ENCODE measurements at regions not wholly inside any gene's neighbourhood (a gene's known extent, or its start where the extent isn't known, plus 50 kb on each side); places are given as distances from the start of the nearest gene placed in this dataset.
A peak's percentile ranks its signal among the peaks of the same experiment; 100 is the strongest.
"Not testable (repeated sequence)": the region's sequence is repeated elsewhere in the genome, so short reads cannot be mapped to it uniquely, and the experiment has no call there.

DNA sequence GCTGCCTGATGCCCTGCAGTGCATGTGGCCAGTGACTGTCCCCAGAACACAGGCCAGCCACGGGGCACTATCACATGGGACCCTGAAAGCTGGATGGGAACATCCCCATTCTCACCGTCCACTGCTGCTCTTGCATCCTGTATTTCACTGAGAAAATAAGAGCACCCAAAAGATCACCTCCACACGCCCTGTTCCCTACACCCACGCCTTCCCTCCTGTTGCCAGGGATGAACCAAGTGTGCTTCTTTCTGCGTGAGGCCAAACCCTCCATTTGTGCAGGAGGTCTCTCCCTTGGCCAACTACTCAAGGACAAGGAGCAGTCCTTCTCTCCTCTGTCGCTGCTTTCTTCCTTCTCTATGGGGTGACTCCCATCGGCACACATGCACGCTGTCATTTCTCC is 118.3 kb downstream of the LRRC37A3 start:
- RAD21 ChIA-PET (ENCODE audit: low non-redundant PET in 1 of 2, low total read pairs in 2 of 2, uncharacterized antibody in 2 of 2, unreplicated experiment in 2 of 2); DNase-seq (ENCODE audit: low read depth, low spot score); ATAC-seq; H3K9ac ChIP-seq (ENCODE audit: low read length); BruUV-seq (replicated peaks); intact Hi-C loops (cut with micrococcal nuclease); H4K20me1 ChIP-seq (ENCODE audit: insufficient read depth); H3K36me3 ChIP-seq (ENCODE audit: control insufficient read depth in 1 of 2, insufficient read depth in 2 of 2, low read length in 2 of 2); H3K27me3 ChIP-seq (ENCODE audit: insufficient read depth, low read length); CTCF ChIA-PET; H3K4me3 ChIP-seq (replicated peaks in 1 of 2; ENCODE audit: low read depth in 1 of 2, low read length in 2 of 2); H3K4me2 ChIP-seq (ENCODE audit: low read length); H3K9me3 ChIP-seq (ENCODE audit: control insufficient read depth in 1 of 2, insufficient read depth in 1 of 2, low read depth in 1 of 2, low read length in 2 of 2); H3K79me2 ChIP-seq (ENCODE audit: insufficient read depth, low read length); H3K27ac ChIP-seq (ENCODE audit: low read depth, low read length); H3K9me2 ChIP-seq (ENCODE audit: insufficient read depth); H2AFZ ChIP-seq (ENCODE audit: low read depth, low read length, poor library complexity, severe bottlenecking); H3K4me1 ChIP-seq (ENCODE audit: control insufficient read depth in 1 of 2, insufficient read depth in 2 of 2, low read length in 2 of 2); POLR2A ChIA-PET: not testable (repeated sequence)

DNA sequence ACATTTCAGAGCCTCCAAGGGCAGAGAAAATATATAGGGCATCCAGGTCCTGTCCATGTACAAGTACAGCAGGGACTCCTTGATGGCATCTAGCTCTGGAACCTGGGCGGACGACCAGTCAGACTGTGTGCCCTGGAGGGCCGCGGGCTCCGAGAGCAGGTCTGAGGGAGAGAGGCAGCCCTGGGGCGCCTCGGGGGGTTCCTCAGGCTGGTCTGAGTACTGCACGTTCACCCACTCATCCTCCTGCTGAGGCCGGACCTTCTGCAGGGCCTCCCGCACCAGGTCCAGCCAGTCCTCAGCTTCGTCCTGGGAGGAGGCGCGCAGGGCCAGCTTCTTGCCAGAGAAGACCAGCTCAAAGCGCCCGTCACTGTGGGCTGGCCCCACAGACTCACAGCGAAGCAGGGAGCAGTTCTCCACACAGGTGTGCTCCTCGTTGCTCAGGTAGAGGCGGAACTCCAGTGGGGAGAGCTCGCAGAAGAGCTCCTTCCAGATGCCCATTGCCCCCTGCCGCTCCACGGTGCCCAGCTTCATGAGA is 118.8 kb downstream of the LRRC37A3 start:
- H3K4me3 ChIP-seq (replicated peaks in 1 of 2; ENCODE audit: low read depth in 1 of 2, low read length in 2 of 2); H3K36me3 ChIP-seq (ENCODE audit: control insufficient read depth in 1 of 2, insufficient read depth in 2 of 2, low read length in 2 of 2); H3K9ac ChIP-seq (ENCODE audit: low read length); RAD21 ChIA-PET (ENCODE audit: low non-redundant PET in 1 of 2, low total read pairs in 2 of 2, uncharacterized antibody in 2 of 2, unreplicated experiment in 2 of 2); intact Hi-C loops (cut with micrococcal nuclease); CTCF ChIA-PET; POLR2A ChIA-PET; H2AFZ ChIP-seq (ENCODE audit: low read depth, low read length, poor library complexity, severe bottlenecking); DNase-seq (ENCODE audit: low read depth, low spot score); H4K20me1 ChIP-seq (ENCODE audit: insufficient read depth); H3K9me3 ChIP-seq (ENCODE audit: control insufficient read depth in 1 of 2, insufficient read depth in 1 of 2, low read depth in 1 of 2, low read length in 2 of 2); H3K9me2 ChIP-seq (ENCODE audit: insufficient read depth); H3K79me2 ChIP-seq (ENCODE audit: insufficient read depth, low read length); H3K27ac ChIP-seq (ENCODE audit: low read depth, low read length); H3K27me3 ChIP-seq (ENCODE audit: insufficient read depth, low read length); H3K4me2 ChIP-seq (ENCODE audit: low read length); H3K4me1 ChIP-seq (ENCODE audit: control insufficient read depth in 1 of 2, insufficient read depth in 2 of 2, low read length in 2 of 2): not testable (repeated sequence)
- peak; percentile 52 for ATAC-seq
- TSS peak; percentile 36 for BruUV-seq (replicated peaks)

DNA sequence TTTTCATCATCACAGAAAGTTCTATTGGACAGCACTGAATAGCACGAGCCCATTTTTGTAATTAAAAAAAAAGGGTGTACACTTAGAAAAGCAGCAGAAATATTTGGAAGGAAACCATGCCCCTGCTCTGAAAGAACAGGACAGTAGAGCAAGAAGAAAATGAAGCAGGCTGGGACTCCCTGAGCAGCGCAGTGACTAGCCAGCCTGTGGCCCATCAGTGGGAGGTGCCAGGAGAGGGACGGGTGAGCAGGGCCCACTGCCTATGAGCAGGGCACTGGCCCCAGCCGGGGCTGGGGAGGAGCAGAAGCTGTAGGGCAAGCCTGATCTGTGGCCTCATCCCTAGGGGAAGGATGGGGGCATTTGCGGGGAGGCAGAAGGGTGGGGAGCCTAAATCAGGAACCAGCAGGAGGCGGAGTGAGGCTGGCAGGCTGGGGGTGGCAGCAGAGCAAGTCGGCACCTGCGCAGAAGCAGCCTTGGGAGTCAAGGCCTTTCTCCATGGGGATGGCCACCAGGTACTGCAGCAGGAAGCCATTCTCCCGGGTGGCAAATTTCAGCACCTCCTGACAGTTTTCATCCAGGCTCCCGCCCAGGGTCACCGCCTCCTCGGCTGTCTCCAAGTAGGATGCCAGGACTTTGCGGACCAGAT is 119.6 kb downstream of the LRRC37A3 start:
- H3K4me2 ChIP-seq (ENCODE audit: low read length) = not testable (repeated sequence)

DNA sequence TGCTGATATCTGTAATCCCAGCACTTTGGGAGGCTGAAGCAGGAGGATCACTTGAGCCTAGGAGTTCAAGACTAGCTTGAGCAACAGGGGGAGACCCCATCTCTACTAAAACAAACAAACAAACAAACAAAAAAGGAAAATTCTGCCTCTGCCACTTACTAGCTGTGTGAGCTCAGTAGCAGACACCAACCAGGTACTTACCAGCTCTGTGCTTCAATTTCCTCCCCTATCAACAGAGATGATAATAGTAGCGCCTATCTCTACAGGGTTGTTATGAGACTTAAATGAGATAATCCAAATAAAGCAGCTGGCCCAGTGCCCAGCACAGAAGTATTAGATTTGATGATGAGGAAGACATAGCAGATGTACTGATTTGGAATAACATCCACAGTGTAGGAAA is 120.3 kb downstream of the LRRC37A3 start:
- CTCF ChIA-PET = not testable (repeated sequence)

More for the DNA sequence above, 119.6 kb downstream of the LRRC37A3 start:
- intact Hi-C loops (cut with micrococcal nuclease); POLR2A ChIA-PET; H3K9me2 ChIP-seq (ENCODE audit: insufficient read depth); H3K9me3 ChIP-seq (ENCODE audit: control insufficient read depth in 1 of 2, insufficient read depth in 1 of 2, low read depth in 1 of 2, low read length in 2 of 2); H3K27ac ChIP-seq (ENCODE audit: low read depth, low read length); DNase-seq (ENCODE audit: low read depth, low spot score); H3K4me1 ChIP-seq (ENCODE audit: control insufficient read depth in 1 of 2, insufficient read depth in 2 of 2, low read length in 2 of 2); H3K9ac ChIP-seq (ENCODE audit: low read length); H3K79me2 ChIP-seq (ENCODE audit: insufficient read depth, low read length); H3K27me3 ChIP-seq (ENCODE audit: insufficient read depth, low read length); BruUV-seq (replicated peaks); H2AFZ ChIP-seq (ENCODE audit: low read depth, low read length, poor library complexity, severe bottlenecking); H4K20me1 ChIP-seq (ENCODE audit: insufficient read depth); ATAC-seq; RAD21 ChIA-PET (ENCODE audit: low non-redundant PET in 1 of 2, low total read pairs in 2 of 2, uncharacterized antibody in 2 of 2, unreplicated experiment in 2 of 2); H3K4me3 ChIP-seq (replicated peaks in 1 of 2; ENCODE audit: low read depth in 1 of 2, low read length in 2 of 2); CTCF ChIA-PET; H3K36me3 ChIP-seq (ENCODE audit: control insufficient read depth in 1 of 2, insufficient read depth in 2 of 2, low read length in 2 of 2): not testable (repeated sequence)

More for the DNA sequence above, 120.3 kb downstream of the LRRC37A3 start:
- RAD21 ChIA-PET (ENCODE audit: low non-redundant PET in 1 of 2, low total read pairs in 2 of 2, uncharacterized antibody in 2 of 2, unreplicated experiment in 2 of 2); DNase-seq (ENCODE audit: low read depth, low spot score); H3K79me2 ChIP-seq (ENCODE audit: insufficient read depth, low read length); ATAC-seq; BruUV-seq (replicated peaks); H2AFZ ChIP-seq (ENCODE audit: low read depth, low read length, poor library complexity, severe bottlenecking); H3K4me3 ChIP-seq (replicated peaks in 1 of 2; ENCODE audit: low read depth in 1 of 2, low read length in 2 of 2); POLR2A ChIA-PET; H3K4me1 ChIP-seq (ENCODE audit: control insufficient read depth in 1 of 2, insufficient read depth in 2 of 2, low read length in 2 of 2); H3K27me3 ChIP-seq (ENCODE audit: insufficient read depth, low read length); H3K9me2 ChIP-seq (ENCODE audit: insufficient read depth); H3K36me3 ChIP-seq (ENCODE audit: control insufficient read depth in 1 of 2, insufficient read depth in 2 of 2, low read length in 2 of 2); intact Hi-C loops (cut with micrococcal nuclease); H3K9me3 ChIP-seq (ENCODE audit: control insufficient read depth in 1 of 2, insufficient read depth in 1 of 2, low read depth in 1 of 2, low read length in 2 of 2); H4K20me1 ChIP-seq (ENCODE audit: insufficient read depth); H3K27ac ChIP-seq (ENCODE audit: low read depth, low read length); H3K4me2 ChIP-seq (ENCODE audit: low read length); H3K9ac ChIP-seq (ENCODE audit: low read length): not testable (repeated sequence)

Measured in HCT116 (cell line).